ENCODE measurements at regions not wholly inside any gene's neighbourhood (a gene's known extent, or its start where the extent isn't known, plus 50 kb on each side); places are given as distances from the start of the nearest gene placed in this dataset.

- H3K4me1 Mint-ChIP-seq: no peaks in the 10 kb centered on the region
- POLR2A ChIA-PET: no interaction called here
- no peak overlapping the region for H3K4me3 Mint-ChIP-seq
- no peaks in the 10 kb centered on the region for H3K27me3 Mint-ChIP-seq
- H3K36me3 Mint-ChIP-seq (ENCODE audit: low read depth): no peaks in the 10 kb centered on the region
- H3K9me3 Mint-ChIP-seq: peaks cover 2% of the 10 kb centered on the region
- DNase-seq: no peak
- CTCF ChIA-PET: no interaction called here
- H3K27ac Mint-ChIP-seq: no peak overlapping the region
These were observed 54.4 kb upstream of the IQCM start for GRCh38 chr4:149870008-149870407.

DNA sequence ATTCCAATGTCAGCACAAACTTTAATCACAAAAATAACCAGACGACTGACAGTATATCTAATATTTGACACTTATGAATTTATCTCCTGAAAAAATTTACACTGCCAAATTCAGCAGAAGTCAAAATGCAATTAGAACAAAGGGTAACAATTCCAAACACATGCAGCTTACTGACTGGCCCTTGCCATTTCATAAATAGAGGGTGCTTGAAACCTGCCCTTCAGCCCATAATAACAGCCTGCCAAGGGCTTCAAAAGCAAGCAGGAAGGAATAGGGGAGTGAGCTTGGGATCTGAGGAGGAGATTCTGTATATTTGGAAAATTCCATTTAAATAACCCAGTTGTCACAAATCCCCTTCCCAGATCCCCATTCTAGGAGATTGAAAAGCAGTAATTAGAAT lies 66.1 kb upstream of the IQCM start:
- Mint-ChIP-seq H3K36me3 (ENCODE audit: low read depth) (no peaks in the 10 kb centered on the region), H3K27me3 (no peaks in the 10 kb centered on the region), H3K4me1 (no peaks in the 10 kb centered on the region), H3K9me3 (no peaks in the 10 kb centered on the region), H3K4me3 (no peak overlapping the region), H3K27ac (no peak overlapping the region)
- ChIA-PET POLR2A (no interaction called here), CTCF (no interaction called here)
- DNase-seq: no peak

- Mint-ChIP-seq H3K9me3 (no peaks in the 10 kb centered on the region), H3K27me3 (no peaks in the 10 kb centered on the region), H3K4me1 (no peaks in the 10 kb centered on the region), H3K36me3 (ENCODE audit: low read depth) (no peaks in the 10 kb centered on the region), H3K4me3 (no peak overlapping the region), H3K27ac (no peak overlapping the region)
- no peak for DNase-seq
- ChIA-PET POLR2A (no interaction called here), CTCF (no interaction called here)
These were observed 66.6 kb upstream of the IQCM start for GRCh38 chr4:149882251-149882650.

DNA sequence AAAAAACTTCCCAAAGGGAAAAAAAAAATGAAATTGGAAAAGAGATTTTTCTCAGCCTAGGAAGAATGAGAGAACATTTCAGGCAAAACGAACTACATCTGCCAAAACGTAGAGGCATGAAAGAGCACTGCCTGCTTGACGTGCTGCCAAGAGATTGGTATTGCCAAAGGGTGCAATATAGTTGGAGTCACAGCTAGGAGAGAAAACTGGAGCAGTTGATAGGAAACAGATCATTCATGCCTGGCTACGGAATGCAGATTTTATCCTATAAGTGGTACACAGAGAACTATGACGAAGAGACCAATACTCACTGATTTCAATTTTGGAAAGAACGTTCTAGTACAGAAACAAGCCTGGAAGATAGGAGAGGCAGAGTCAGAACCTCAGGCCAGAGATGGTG lies 68.4 kb upstream of the IQCM start:
- ChIA-PET CTCF (no interaction called here), POLR2A (no interaction called here)
- Mint-ChIP-seq H3K4me1 (no peaks in the 10 kb centered on the region), H3K4me3 (no peak overlapping the region), H3K27ac (no peak overlapping the region), H3K9me3 (no peaks in the 10 kb centered on the region), H3K36me3 (ENCODE audit: low read depth) (no peaks in the 10 kb centered on the region), H3K27me3 (no peaks in the 10 kb centered on the region)
- DNase-seq: no peak

GRCh38 chr4:149884529-149885181 lies 69.0 kb upstream of the IQCM start:
- no peak for DNase-seq
- Mint-ChIP-seq H3K27ac (no peak overlapping the region), H3K36me3 (ENCODE audit: low read depth) (no peaks in the 10 kb centered on the region), H3K4me3 (no peak overlapping the region), H3K4me1 (no peaks in the 10 kb centered on the region), H3K9me3 (no peaks in the 10 kb centered on the region), H3K27me3 (no peaks in the 10 kb centered on the region)
- ChIA-PET CTCF (no interaction called here), POLR2A (no interaction called here)

DNA sequence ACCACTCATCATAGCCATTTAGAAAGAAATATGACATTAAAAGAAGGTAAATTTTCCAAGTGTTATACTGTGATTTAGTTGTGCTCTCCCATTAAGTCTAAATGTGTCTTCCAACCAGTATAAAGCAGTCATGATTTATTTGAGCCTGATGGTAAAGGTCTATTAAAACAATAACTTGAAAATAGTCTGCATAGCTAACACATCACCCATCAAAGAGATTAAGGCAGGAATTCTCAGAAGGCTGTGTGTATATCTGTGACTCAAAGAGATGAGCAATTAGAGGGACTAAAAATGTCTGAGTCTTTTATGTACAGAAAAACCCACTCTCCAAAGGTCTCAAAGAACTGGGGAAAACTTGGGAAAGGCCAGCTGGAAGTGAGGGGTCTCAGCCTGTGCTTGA lies 70.3 kb upstream of the IQCM start:
- CTCF ChIA-PET: interaction anchor here (0.8 kb wide), 1 partner anchor 138 kb away, joined by 3 read pairs; no protein-coding TSS in a partner anchor

DNA sequence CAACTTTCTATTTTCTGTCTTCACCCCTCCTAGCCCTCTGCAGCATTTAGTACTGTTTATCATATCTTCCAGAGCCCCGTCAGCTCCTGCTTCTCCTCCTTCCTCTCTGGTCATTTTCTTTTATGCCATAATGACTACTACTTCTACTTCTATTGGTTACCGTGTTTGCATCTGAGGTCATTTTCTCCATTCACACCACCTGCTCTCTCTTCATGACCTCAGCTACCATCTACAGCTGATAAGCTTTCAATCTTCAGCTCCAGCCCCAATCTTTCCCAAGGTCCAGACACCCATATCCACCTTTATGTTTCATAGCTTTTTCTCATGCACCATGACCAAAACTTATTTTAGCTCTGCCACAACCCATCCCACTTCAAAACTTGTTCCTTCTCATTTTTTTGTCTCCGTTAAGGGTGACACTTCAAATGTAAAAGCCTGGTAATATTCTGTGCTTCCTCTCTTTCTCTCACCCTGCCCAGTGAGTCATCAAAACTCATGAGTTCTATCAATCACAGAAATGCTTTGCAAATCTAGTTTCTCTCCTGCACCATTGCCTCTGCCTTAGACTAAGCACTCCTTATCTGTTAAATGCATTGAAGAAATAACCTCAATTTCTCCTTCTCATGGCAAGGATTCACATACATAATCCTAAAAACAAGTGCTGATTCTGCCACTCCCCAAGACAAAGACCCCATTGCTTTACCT lies 71.3 kb upstream of the IQCM start:
- ChIA-PET POLR2A (no interaction called here), CTCF (no interaction called here)
- Mint-ChIP-seq H3K36me3 (ENCODE audit: low read depth) (no peaks in the 10 kb centered on the region), H3K9me3 (no peaks in the 10 kb centered on the region), H3K4me1 (no peaks in the 10 kb centered on the region), H3K27me3 (no peaks in the 10 kb centered on the region), H3K4me3 (no peak overlapping the region), H3K27ac (no peak overlapping the region)
- DNase-seq: no peak

More for the DNA sequence above, 70.3 kb upstream of the IQCM start:
- Mint-ChIP-seq H3K36me3 (ENCODE audit: low read depth) (no peaks in the 10 kb centered on the region), H3K27ac (no peak overlapping the region), H3K4me3 (no peak overlapping the region), H3K4me1 (no peaks in the 10 kb centered on the region), H3K9me3 (no peaks in the 10 kb centered on the region), H3K27me3 (no peaks in the 10 kb centered on the region)
- no peak for DNase-seq
- POLR2A ChIA-PET: no interaction called here

DNA sequence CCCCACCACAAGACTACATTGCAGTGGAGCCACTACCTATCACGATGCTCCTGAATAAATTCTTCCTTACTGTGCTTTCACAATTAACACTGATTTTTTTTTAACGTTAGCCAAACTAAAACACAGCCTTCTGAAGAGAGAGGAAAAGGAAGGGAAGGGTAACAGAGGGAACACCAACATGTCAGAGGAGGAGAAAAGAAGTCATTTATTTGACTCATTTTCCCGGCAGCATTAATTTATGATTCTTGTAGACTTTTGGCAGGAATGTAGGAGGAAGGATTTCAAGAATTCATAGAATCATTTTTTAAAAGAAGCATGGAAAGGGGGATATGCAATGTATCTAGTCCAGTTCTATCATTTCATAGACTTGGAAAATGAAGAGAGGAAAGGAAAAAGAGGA lies 74.3 kb upstream of the IQCM start:
- H3K4me3 Mint-ChIP-seq: no peak overlapping the region
- POLR2A ChIA-PET: no interaction called here
- H3K4me1 Mint-ChIP-seq: no peaks in the 10 kb centered on the region
- no peaks in the 10 kb centered on the region for H3K27me3 Mint-ChIP-seq
- H3K27ac Mint-ChIP-seq: no peak overlapping the region
- H3K36me3 Mint-ChIP-seq (ENCODE audit: low read depth): no peaks in the 10 kb centered on the region
- DNase-seq: no peak
- CTCF ChIA-PET: no interaction called here
- no peaks in the 10 kb centered on the region for H3K9me3 Mint-ChIP-seq

DNA sequence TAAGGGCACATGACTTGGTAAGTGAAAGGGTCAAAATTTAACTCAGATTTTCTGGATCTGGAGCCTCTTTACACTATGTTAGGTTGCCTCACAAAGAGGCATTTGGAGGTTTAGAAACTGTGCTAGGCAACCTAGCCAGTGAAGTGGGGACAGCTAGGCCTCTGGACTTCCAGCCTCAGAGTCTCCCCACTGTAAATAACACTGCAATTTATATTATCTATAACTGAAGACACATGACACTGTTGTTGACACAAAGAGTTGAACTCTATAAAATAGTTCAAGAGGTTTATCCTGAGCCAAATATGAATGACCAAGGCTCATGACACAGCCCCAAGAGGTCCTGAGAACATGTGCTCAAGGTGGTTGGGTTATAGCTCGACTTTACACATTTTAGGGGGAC lies 74.9 kb upstream of the IQCM start:
- no peaks in the 10 kb centered on the region for H3K9me3 Mint-ChIP-seq
- no peak overlapping the region for H3K27ac Mint-ChIP-seq
- no peaks in the 10 kb centered on the region for H3K36me3 Mint-ChIP-seq (ENCODE audit: low read depth)
- H3K4me3 Mint-ChIP-seq: no peak overlapping the region
- H3K4me1 Mint-ChIP-seq: no peaks in the 10 kb centered on the region
- no peak for DNase-seq
- H3K27me3 Mint-ChIP-seq: no peaks in the 10 kb centered on the region
- ChIA-PET POLR2A (no interaction called here), CTCF (no interaction called here)

- Mint-ChIP-seq H3K4me1 (no peaks in the 10 kb centered on the region), H3K27ac (no peak overlapping the region), H3K27me3 (no peaks in the 10 kb centered on the region), H3K9me3 (no peaks in the 10 kb centered on the region), H3K4me3 (no peak overlapping the region), H3K36me3 (ENCODE audit: low read depth) (no peaks in the 10 kb centered on the region)
- CTCF ChIA-PET: interaction anchor here (0.6 kb wide), 1 partner anchor 338 kb away, joined by 4 read pairs; no protein-coding TSS in a partner anchor
- POLR2A ChIA-PET: no interaction called here
- DNase-seq: no peak
These were observed 75.8 kb upstream of the IQCM start for GRCh38 chr4:149891426-149891825.

DNA sequence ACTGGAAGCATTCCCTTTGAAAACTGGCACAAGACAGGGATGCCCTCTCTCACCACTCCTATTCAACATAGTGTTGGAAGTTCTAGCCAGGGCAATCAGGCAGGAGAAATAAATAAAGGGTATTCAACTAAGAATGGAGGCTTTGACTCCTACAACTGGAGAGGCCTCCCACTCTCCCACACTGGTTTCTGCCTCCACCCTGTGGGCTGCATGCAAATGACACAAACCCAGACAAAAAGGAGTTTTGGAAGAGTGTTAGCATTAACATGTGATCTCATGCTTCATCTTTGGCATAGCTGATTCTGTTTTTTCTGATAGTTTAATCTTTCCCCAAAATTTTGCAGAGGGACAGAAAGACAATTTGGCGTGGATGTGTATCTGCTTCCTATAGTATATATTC lies 80.8 kb upstream of the IQCM start:
- no peaks in the 10 kb centered on the region for H3K9me3 Mint-ChIP-seq
- H3K36me3 Mint-ChIP-seq (ENCODE audit: low read depth): no peaks in the 10 kb centered on the region
- H3K4me3 Mint-ChIP-seq: no peak overlapping the region
- H3K27ac Mint-ChIP-seq: no peak overlapping the region
- ChIA-PET CTCF (no interaction called here), POLR2A (no interaction called here)
- no peaks in the 10 kb centered on the region for H3K4me1 Mint-ChIP-seq
- DNase-seq: no peak
- H3K27me3 Mint-ChIP-seq: peaks cover 2% of the 10 kb centered on the region

DNA sequence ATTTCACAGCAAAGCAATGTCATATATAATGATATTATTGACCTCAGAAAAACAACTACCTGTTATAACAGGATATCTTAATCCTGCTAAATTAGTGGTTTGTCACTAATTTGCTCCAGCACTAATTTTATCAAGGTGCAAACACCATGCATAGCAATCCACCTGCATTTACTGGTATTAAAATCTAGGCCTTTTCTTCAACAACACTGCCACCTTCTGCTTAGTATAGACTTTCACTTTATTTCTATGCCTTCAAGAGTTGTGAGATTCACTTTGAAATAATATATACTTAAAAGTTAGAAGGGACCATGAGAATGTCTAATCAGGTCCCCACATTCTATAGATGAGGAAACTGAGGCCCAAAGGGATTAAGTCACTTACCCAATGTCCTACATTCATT lies 82.1 kb upstream of the IQCM start:
- no peak for DNase-seq
- POLR2A ChIA-PET: no interaction called here
- CTCF ChIA-PET: no interaction called here

GRCh38 chr4:149901128-149901527 lies 85.5 kb upstream of the IQCM start:
- Mint-ChIP-seq H3K27ac (no peak overlapping the region), H3K9me3 (no peaks in the 10 kb centered on the region), H3K4me3 (no peak overlapping the region), H3K27me3 (peaks cover 2% of the 10 kb centered on the region), H3K36me3 (ENCODE audit: low read depth) (no peaks in the 10 kb centered on the region), H3K4me1 (no peaks in the 10 kb centered on the region)
- DNase-seq: no peak
- POLR2A ChIA-PET: no interaction called here
- CTCF ChIA-PET: interaction anchor here (0.7 kb wide), 1 partner anchor 14 kb away, joined by 3 read pairs; no protein-coding TSS in a partner anchor

More for the DNA sequence above, 82.1 kb upstream of the IQCM start:
- H3K36me3 Mint-ChIP-seq (ENCODE audit: low read depth): no peaks in the 10 kb centered on the region
- H3K4me3 Mint-ChIP-seq: no peak overlapping the region
- no peak overlapping the region for H3K27ac Mint-ChIP-seq
- no peaks in the 10 kb centered on the region for H3K4me1 Mint-ChIP-seq
- H3K9me3 Mint-ChIP-seq: no peaks in the 10 kb centered on the region
- peaks cover 2% of the 10 kb centered on the region for H3K27me3 Mint-ChIP-seq

- Mint-ChIP-seq H3K4me3 (no peak overlapping the region), H3K27me3 (peaks cover 2% of the 10 kb centered on the region), H3K4me1 (no peaks in the 10 kb centered on the region), H3K27ac (no peak overlapping the region), H3K9me3 (no peaks in the 10 kb centered on the region), H3K36me3 (ENCODE audit: low read depth) (no peaks in the 10 kb centered on the region)
- ChIA-PET CTCF (no interaction called here), POLR2A (no interaction called here)
- DNase-seq: no peak
These were observed 86.6 kb upstream of the IQCM start for GRCh38 chr4:149902242-149902641.
